ENCODE measurements at regions not wholly inside any gene's neighbourhood (a gene's known extent, or its start where the extent isn't known, plus 50 kb on each side); places are given as distances from the start of the nearest gene placed in this dataset.

- H3K4me2 ChIP-seq (ENCODE audit: low read length), result no peak overlapping the region
- no peak overlapping the region for H4K12ac ChIP-seq (ENCODE audit: low read depth, low read length)
- H2AFZ ChIP-seq (ENCODE audit: insufficient read depth, low read length, poor library complexity), result no peak overlapping the region
- H3K36me3 ChIP-seq (ENCODE audit: control insufficient read depth in 1 of 2, insufficient read depth in 2 of 2, low read length in 2 of 2), result no peaks in the 10 kb centered on the region
- H3K14ac ChIP-seq (ENCODE audit: low read length), result no peak overlapping the region
- no peak overlapping the region for H4K91ac ChIP-seq (ENCODE audit: low read depth, low read length)
- no peak overlapping the region for H4K8ac ChIP-seq (ENCODE audit: low read depth, low read length)
- H3K23ac ChIP-seq (ENCODE audit: low read length), result no peak overlapping the region
- H3K79me1 ChIP-seq (ENCODE audit: low read length), result no peaks in the 10 kb centered on the region
- no peak overlapping the region for H2BK5ac ChIP-seq (ENCODE audit: low read depth, low read length, poor library complexity)
- no peak overlapping the region for H3K4ac ChIP-seq (ENCODE audit: low read depth, low read length)
- peaks cover 17% of the 10 kb centered on the region for H3K9me3 ChIP-seq (ENCODE audit: insufficient read depth, low read depth, low read length)
- WGBS (ENCODE audit: extremely low coverage, insufficient coverage, insufficient read length), result no CpG with 5 or more reads among the region's 3 CpGs
- no peak overlapping the region for H2AK5ac ChIP-seq (ENCODE audit: low read length)
- no peak overlapping the region for H3K27ac ChIP-seq (ENCODE audit: low read depth, low read length)
- no peaks in the 10 kb centered on the region for H3K79me2 ChIP-seq (ENCODE audit: control insufficient read depth, insufficient read depth, low read length, poor library complexity)
- H2BK120ac ChIP-seq (ENCODE audit: insufficient read depth, low read length, poor library complexity), result no peak overlapping the region
- no peak overlapping the region for H2BK12ac ChIP-seq (ENCODE audit: low read length)
- no peak overlapping the region for H3K18ac ChIP-seq (ENCODE audit: low read length)
- no peaks in the 10 kb centered on the region for H3K27me3 ChIP-seq (ENCODE audit: insufficient read depth, low read length)
- H3K4me3 ChIP-seq (ENCODE audit: low read depth, low read length), result no peak overlapping the region
- no peak for DNase-seq
- no peak overlapping the region for H3K9ac ChIP-seq (ENCODE audit: low read length)
- H3K4me1 ChIP-seq (ENCODE audit: control insufficient read depth in 1 of 2, insufficient read depth in 2 of 2, low read length in 2 of 2), result peaks cover 4 to 12% of the 10 kb centered on the region in 2 experiments
Measured at GRCh38 chr12:110995615-110996014, 75.2 kb upstream of the MYL2 start.

GRCh38 chr12:110995016-110995415, 74.6 kb upstream of the MYL2 start:
- Histone ChIP-seq H3K27me3 (ENCODE audit: insufficient read depth, low read length) (no peaks in the 10 kb centered on the region), H3K9me3 (ENCODE audit: insufficient read depth, low read depth, low read length) (peaks cover 17% of the 10 kb centered on the region), H3K18ac (ENCODE audit: low read length) (no peak overlapping the region), H3K14ac (ENCODE audit: low read length) (no peak overlapping the region), H3K4ac (ENCODE audit: low read depth, low read length) (no peak overlapping the region), H2BK12ac (ENCODE audit: low read length) (no peak overlapping the region), H3K36me3 (ENCODE audit: control insufficient read depth in 1 of 2, insufficient read depth in 2 of 2, low read length in 2 of 2) (no peaks in the 10 kb centered on the region), H3K23ac (ENCODE audit: low read length) (no peak overlapping the region), H3K27ac (ENCODE audit: low read depth, low read length) (no peak overlapping the region), H3K4me3 (ENCODE audit: low read depth, low read length) (no peak overlapping the region), H2BK5ac (ENCODE audit: low read depth, low read length, poor library complexity) (no peak overlapping the region), H2AK5ac (ENCODE audit: low read length) (no peak overlapping the region), H2BK120ac (ENCODE audit: insufficient read depth, low read length, poor library complexity) (no peak overlapping the region), H3K79me2 (ENCODE audit: control insufficient read depth, insufficient read depth, low read length, poor library complexity) (no peaks in the 10 kb centered on the region), H3K9ac (ENCODE audit: low read length) (no peak overlapping the region), H3K79me1 (ENCODE audit: low read length) (no peaks in the 10 kb centered on the region), H4K91ac (ENCODE audit: low read depth, low read length) (no peak overlapping the region), H3K4me2 (ENCODE audit: low read length) (no peak overlapping the region), H4K8ac (ENCODE audit: low read depth, low read length) (no peak overlapping the region), H3K4me1 (ENCODE audit: control insufficient read depth in 1 of 2, insufficient read depth in 2 of 2, low read length in 2 of 2) (peaks cover 4 to 12% of the 10 kb centered on the region in 2 experiments), H2AFZ (ENCODE audit: insufficient read depth, low read length, poor library complexity) (no peak overlapping the region), H4K12ac (ENCODE audit: low read depth, low read length) (no peak overlapping the region)
- no CpG with 5 or more reads among the region's 7 CpGs for WGBS (ENCODE audit: extremely low coverage, insufficient coverage, insufficient read length)
- DNase-seq, result no peak

GRCh38 chr12:110993434-110993833, 73.1 kb upstream of the MYL2 start:
- Histone ChIP-seq H3K9me3 (ENCODE audit: insufficient read depth, low read depth, low read length) (peaks cover 11% of the 10 kb centered on the region), H3K4me3 (ENCODE audit: low read depth, low read length) (no peak overlapping the region), H3K23ac (ENCODE audit: low read length) (no peak overlapping the region), H3K14ac (ENCODE audit: low read length) (no peak overlapping the region), H2BK120ac (ENCODE audit: insufficient read depth, low read length, poor library complexity) (no peak overlapping the region), H4K91ac (ENCODE audit: low read depth, low read length) (no peak overlapping the region), H3K27me3 (ENCODE audit: insufficient read depth, low read length) (no peaks in the 10 kb centered on the region), H3K9ac (ENCODE audit: low read length) (no peak overlapping the region), H3K36me3 (ENCODE audit: control insufficient read depth in 1 of 2, insufficient read depth in 2 of 2, low read length in 2 of 2) (no peaks in the 10 kb centered on the region), H2AK5ac (ENCODE audit: low read length) (no peak overlapping the region), H2BK5ac (ENCODE audit: low read depth, low read length, poor library complexity) (no peak overlapping the region), H3K4me1 (ENCODE audit: control insufficient read depth in 1 of 2, insufficient read depth in 2 of 2, low read length in 2 of 2) (peaks cover 4 to 12% of the 10 kb centered on the region in 2 experiments), H2AFZ (ENCODE audit: insufficient read depth, low read length, poor library complexity) (no peak overlapping the region), H3K79me1 (ENCODE audit: low read length) (no peaks in the 10 kb centered on the region), H3K27ac (ENCODE audit: low read depth, low read length) (peak overlapping the region; percentile 20), H4K8ac (ENCODE audit: low read depth, low read length) (no peak overlapping the region), H3K4ac (ENCODE audit: low read depth, low read length) (no peak overlapping the region), H3K79me2 (ENCODE audit: control insufficient read depth, insufficient read depth, low read length, poor library complexity) (no peaks in the 10 kb centered on the region), H2BK12ac (ENCODE audit: low read length) (peak overlapping the region; percentile 67), H4K12ac (ENCODE audit: low read depth, low read length) (no peak overlapping the region), H3K18ac (ENCODE audit: low read length) (no peak overlapping the region), H3K4me2 (ENCODE audit: low read length) (no peak overlapping the region)
- DNase-seq, result no peak
- WGBS (ENCODE audit: extremely low coverage, insufficient coverage, insufficient read length), result no CpG with 5 or more reads among the region's 3 CpGs

GRCh38 chr12:110992909-110993308, 72.5 kb upstream of the MYL2 start:
- H3K9ac ChIP-seq (ENCODE audit: low read length), result no peak overlapping the region
- H2BK120ac ChIP-seq (ENCODE audit: insufficient read depth, low read length, poor library complexity), result no peak overlapping the region
- peaks cover 8% of the 10 kb centered on the region for H3K9me3 ChIP-seq (ENCODE audit: insufficient read depth, low read depth, low read length)
- no peak overlapping the region for H3K4ac ChIP-seq (ENCODE audit: low read depth, low read length)
- no peaks in the 10 kb centered on the region for H3K27me3 ChIP-seq (ENCODE audit: insufficient read depth, low read length)
- no peaks in the 10 kb centered on the region for H3K79me1 ChIP-seq (ENCODE audit: low read length)
- DNase-seq, result no peak
- H4K8ac ChIP-seq (ENCODE audit: low read depth, low read length), result no peak overlapping the region
- H3K4me2 ChIP-seq (ENCODE audit: low read length), result no peak overlapping the region
- no peaks in the 10 kb centered on the region for H3K79me2 ChIP-seq (ENCODE audit: control insufficient read depth, insufficient read depth, low read length, poor library complexity)
- H2AFZ ChIP-seq (ENCODE audit: insufficient read depth, low read length, poor library complexity), result no peak overlapping the region
- H3K14ac ChIP-seq (ENCODE audit: low read length), result no peak overlapping the region
- no peak overlapping the region for H3K18ac ChIP-seq (ENCODE audit: low read length)
- H2AK5ac ChIP-seq (ENCODE audit: low read length), result no peak overlapping the region
- peaks cover 4 to 12% of the 10 kb centered on the region in 2 experiments for H3K4me1 ChIP-seq (ENCODE audit: control insufficient read depth in 1 of 2, insufficient read depth in 2 of 2, low read length in 2 of 2)
- no peaks in the 10 kb centered on the region for H3K36me3 ChIP-seq (ENCODE audit: control insufficient read depth in 1 of 2, insufficient read depth in 2 of 2, low read length in 2 of 2)
- H3K4me3 ChIP-seq (ENCODE audit: low read depth, low read length), result no peak overlapping the region
- H2BK5ac ChIP-seq (ENCODE audit: low read depth, low read length, poor library complexity), result no peak overlapping the region
- no peak overlapping the region for H4K12ac ChIP-seq (ENCODE audit: low read depth, low read length)
- no CpG with 5 or more reads among the region's 4 CpGs for WGBS (ENCODE audit: extremely low coverage, insufficient coverage, insufficient read length)
- no peak overlapping the region for H2BK12ac ChIP-seq (ENCODE audit: low read length)
- no peak overlapping the region for H3K23ac ChIP-seq (ENCODE audit: low read length)
- H4K91ac ChIP-seq (ENCODE audit: low read depth, low read length), result no peak overlapping the region
- H3K27ac ChIP-seq (ENCODE audit: low read depth, low read length), result peak overlapping the region; percentile 20
